HT1080 (cell line): ENCODE measurements at regions not wholly inside any gene's neighbourhood (a gene's known extent, or its start where the extent isn't known, plus 50 kb on each side); places are given as distances from the start of the nearest gene placed in this dataset.
"Not testable (repeated sequence)": the region's sequence is repeated elsewhere in the genome, so short reads cannot be mapped to it uniquely, and the experiment has no call there.

Experiments
- DNase-seq: peaks from one replicate; pipeline ENCODE4 v3.0.0-alpha.2; 2015; ENCODE audit warnings: low read depth

DNA sequence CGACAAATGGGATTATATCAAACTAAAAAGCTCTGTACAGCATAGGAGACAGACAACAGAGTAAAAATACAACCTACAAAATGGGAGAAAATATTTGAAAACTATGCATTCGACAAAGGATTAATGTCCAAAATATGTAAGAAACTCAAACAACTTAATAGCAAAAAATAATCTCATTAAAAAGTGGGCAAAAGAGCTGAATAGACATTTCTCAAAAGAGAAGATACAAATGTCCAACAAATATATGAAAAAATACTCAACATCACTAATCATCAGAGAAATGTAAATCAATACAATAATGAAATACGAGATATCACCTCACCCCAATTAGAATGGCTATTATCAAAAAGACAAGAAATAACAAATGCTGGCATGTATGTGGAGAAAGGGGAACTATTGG lies 272.9 kb downstream of the KLHL13 start:
- DNase-seq = no peak

DNA sequence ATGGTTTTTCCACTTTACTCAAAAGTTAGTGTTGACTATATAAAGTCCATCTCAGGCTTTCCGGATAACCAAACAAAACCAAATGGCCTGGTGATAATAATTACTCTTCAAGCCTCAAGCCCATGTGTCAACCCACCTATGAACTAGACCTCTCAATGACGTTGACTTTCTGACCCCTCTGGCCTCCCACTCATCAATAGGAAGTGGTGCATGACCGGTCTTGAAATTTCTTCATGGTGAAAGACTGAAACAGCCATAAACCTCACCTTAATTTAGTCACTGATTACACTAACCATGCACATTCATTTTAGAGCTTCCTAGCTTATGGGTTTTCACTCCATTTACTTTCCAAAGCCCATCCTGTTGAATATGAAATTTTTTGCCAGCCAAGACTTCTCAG lies 276.0 kb downstream of the KLHL13 start:
- DNase-seq = no peak

DNA sequence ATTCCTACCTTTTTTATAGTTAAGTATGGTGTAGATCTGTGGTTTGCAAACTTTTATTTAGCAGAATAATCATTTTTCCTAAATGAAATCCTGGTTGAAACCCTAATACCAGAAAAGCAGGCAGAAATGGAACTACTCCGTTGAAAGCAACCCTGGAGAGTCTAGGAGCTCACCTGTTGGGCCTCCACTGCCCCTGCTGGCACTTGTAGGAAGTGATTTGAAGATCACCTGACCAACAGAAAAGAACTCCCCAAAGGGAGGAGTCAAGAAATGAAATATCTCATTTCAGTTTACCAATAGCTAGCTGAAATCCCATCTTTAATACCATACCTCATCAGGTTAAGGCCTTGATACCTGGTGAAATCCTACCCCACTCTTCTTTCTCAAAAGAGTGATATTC lies 277.1 kb downstream of the KLHL13 start:
- DNase-seq = no peak

DNA sequence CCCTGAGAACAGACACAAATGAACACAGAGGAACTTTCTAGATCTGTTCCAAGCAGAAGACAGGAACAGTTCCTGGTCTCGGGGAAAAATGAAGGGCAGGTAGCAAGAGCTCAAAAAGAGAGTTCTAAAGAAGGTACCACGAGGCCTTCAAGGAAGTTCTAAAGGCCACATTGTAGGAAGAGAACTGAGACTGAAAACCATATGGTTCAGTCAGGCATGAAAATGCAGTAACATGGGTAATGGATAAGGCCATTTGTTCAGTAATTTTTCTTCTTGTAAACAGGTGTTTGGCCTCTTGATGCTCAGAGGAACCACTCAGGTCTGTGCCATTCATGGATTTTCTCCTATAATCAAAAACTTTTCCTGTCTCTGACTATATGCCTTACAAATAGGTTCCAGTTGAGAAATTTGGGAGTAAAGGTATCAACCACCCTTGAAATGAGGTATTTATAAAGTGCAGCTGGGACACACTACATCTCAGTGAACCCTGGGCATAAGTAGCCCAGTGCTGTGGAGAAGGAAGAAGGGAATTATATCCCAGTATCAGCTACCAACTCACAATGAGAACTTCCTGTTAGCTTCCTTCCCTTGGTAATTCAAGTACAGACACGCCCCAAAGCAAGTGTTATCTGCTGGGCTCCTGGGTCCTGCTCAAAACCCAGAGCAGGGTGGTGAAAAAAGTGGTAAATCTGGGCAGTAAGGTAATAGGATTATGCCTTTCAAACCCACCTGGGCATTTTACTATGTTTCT lies 277.9 kb downstream of the KLHL13 start:
- DNase-seq = no peak

DNA sequence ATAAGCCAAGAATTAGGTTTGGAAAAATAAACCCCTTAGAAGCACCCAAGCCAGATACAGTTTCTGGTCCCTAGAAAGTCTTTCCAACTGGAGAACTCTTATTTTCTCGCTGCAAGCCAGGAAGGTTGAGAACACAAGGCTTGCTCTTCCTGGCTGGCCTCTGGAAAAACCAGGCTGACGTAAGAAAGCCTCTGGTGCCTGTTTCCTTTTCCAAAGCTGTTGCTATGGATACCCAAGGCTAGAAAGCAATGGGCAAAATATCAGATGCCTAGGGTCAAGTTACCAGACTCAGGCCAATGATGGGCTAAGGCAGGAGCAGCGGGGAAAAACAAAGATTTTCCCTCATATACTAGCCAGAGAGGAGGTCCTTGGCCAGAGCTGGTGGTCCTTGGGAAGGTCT lies 281.6 kb downstream of the KLHL13 start:
- DNase-seq = peak; percentile 6

DNA sequence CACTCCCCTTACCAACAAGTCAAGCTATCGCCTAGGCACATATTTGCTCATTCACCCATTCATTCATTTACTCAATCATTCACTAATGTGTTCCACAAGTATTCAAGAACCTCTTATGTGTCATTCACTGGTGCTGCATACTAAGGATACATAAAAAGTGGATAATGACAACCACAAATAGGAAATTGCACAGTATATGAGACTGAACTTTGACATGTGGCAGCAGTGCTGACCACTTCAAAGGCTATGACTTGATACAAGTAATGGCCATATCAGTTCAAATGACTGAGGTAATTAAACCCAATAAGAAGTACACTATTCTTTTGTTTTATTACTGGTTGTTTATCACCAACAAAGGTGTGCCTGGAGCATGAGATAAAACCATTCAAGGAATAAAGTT lies 282.5 kb downstream of the KLHL13 start:
- DNase-seq = no peak

DNA sequence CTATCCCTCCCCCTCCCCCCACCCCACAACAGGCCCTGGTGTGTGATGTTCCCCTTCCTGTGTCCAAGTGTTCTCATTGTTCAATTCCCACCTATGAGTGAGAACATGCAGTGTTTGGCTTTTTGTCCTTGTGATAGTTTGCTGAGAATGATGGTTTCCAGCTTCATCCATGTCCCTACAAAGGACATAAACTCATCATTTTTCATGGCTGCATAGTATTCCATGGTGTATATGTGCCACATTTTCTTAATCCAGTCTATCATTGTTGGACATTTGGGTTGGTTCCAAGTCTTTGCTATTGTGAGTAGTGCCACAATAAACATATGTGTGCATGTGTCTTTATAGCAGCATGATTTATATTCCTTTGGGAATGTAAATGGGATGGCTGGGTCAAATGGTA lies 295.1 kb downstream of the KLHL13 start:
- not testable (repeated sequence) for DNase-seq

DNA sequence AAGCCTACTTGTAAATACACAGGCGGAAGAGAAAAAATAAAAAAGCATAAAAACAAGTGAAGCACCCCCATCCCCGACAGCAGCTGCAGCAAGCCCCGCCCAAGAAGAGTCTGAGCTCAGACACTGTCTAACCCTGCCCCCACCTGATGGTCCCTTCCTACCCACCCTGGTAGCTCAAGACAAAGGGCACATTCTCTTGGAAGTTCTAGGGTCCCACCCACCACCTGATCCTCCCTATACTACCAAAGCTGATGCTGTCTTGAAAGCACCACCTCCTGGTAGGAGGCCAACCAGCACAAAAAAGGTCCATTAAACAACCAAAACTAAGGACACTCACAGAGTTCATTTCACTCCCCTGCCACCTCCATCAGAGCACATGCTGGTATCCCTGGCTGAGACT lies 308.2 kb downstream of the KLHL13 start:
- DNase-seq = no peak

DNA sequence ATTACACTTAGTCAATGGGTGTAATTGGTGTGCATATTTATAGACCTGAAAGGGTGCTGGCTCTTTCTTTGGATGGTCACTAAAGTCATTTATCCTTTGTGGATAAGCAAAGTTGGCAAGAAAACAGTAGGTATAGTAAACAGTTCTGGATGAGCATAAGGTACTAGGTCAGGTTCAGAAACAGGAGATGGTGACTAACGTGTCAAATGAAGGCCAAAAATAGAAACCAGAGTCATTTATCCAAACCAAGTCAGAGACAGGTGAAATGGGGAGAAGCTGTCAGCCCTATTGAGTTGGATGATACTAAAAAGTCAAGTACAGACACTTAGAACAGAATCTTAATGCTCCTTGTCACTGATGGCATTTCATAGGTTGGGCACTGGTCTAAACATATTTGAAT lies 313.1 kb downstream of the KLHL13 start:
- DNase-seq = no peak

DNA sequence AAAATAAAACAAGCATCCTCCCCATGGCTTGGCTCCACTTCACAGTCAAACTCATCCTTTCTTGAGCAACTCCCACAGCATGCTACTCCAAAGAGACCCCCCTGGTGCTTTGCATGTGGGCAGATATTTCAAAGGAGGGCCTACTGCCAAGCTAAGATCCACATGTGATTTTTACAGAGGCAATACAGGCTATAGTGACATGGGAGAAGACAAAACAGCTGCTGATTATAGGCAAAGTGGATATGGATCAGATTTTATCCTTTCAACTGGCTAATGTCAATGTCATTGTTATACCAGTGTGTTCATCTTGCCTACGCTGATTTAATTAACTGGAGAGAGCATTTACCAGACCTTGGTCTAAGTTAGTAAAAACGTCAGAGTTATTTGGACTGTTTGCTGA lies 328.3 kb downstream of the KLHL13 start:
- no peak for DNase-seq

DNA sequence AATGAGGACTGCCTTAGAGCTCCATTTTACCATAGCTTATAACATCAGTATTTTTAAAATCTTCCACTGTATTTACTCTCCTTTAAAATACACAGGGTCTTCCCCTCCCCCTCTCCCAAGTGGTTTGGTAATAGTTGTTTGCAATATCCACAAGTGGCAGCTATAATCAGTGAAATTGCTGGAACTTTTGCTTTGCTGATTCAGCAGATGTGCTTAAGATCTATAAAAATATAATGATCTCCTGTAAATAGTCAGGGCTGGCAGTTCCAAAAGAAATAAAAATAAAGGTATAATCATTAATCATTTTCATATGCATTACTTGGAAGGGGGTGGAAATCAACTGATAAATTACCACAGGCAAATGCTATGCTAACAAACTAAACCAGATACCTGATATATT lies 345.2 kb downstream of the KLHL13 start:
- no peak for DNase-seq

DNA sequence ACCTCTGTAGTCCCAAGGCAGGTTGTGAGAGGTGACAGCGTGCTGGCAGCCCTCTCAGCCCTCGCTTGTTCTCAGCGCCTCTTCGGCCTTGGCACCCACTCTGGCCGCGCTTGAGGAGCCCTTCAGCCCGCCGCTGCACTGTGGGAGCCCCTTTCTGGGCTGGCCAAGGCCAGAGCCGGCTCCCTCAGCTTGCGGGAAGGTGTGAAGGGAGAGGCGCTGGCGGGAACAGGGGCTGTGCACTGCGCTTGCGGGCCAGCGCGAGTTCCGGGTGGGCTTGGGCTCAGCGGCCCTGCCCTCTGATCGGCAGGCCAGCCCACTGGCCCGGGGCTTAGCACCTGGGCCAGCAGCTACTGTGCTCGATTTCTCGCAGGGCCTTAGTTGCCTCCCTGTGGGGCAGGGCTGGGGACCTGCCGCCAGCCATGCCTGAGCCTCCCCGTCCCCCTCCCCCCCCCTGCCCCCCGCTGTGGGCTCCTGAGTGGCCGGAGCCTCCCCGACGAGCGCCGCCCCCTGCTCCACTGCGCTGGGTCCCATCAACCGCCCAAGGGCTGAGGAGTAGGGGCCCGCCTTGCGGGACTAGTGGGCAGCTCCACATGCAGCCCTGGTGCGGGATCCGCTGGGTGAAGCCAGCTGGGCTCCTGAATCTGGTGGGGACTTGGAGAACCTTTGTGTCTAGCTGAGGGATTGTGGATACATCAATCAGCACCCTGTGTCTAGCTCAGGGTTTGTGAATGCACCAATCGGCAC lies 347.6 kb downstream of the KLHL13 start:
- DNase-seq = no peak

DNA sequence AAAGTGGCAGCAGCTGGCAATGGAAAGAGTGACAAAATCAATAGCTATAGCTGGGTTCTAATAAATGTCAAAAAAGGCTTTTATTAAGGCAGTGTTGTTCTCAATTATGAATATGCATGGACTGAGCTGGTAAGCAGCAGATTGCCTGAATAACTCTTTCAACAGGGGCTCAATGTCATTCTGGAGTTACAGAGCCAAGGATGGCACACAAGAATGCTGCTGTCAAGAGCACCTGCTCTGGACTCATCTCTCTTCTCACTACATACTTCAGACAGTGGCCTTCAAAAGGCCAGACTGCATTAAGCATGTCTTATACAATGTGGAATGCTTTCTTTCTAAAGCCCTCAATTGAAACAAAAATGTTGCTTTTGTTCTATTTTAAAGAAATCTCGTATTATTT lies 351.4 kb downstream of the KLHL13 start:
- DNase-seq = no peak

DNA sequence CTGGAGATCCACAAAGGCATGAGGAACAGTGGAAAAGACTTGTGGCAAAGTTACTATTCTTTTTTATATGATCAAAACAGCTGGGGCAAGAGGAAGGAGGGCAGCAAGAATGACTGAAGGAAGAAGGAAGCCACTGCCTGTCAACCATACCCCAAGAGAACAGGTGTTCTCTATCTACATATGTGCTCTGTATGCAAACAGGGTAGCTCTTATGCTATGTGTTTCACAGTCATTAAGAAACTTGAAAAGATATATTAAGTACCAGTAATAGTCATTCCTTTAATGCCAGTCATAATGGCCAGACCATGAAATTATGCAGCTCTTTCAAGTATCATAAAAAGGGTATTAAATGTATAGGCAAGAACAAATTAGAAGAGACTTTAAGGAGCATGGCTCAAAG lies 363.9 kb downstream of the KLHL13 start:
- no peak for DNase-seq

DNA sequence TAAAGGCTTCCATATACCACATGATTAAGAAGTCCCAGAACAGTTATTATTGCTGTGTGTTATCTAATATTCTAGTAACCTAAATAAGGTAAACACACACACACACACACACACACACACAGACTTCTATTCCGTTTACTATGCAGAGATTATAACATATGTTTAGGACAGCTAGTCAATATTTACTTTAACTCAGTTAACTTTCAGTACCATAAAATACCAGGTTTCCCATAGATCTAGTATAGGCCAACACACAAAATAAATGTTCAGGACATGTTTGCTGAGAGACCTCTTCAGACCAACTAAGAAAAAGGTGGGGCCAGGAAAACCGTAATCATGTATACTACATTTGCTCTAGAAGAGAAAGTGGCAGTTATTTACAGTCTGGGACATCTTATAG lies 365.5 kb downstream of the KLHL13 start:
- no peak for DNase-seq

DNA sequence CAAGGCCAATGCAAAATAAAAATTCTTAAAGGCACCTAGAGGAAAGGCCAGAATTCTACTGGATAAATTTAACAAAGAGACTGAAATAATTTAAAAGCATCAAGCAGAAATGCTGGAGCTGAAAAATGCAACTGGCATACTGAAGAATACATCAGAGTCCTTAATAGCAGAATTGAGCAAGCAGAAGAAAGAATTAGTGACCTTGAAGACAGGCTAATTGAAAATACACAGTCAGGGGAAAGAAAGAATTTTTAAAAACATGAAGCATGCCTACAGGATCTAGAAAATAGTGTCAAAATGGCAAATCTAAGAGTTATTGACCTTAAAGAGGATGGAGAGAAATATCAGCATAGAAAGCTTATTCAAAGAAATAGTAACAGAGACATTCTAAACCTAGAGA lies 371.7 kb downstream of the KLHL13 start:
- DNase-seq = no peak

DNA sequence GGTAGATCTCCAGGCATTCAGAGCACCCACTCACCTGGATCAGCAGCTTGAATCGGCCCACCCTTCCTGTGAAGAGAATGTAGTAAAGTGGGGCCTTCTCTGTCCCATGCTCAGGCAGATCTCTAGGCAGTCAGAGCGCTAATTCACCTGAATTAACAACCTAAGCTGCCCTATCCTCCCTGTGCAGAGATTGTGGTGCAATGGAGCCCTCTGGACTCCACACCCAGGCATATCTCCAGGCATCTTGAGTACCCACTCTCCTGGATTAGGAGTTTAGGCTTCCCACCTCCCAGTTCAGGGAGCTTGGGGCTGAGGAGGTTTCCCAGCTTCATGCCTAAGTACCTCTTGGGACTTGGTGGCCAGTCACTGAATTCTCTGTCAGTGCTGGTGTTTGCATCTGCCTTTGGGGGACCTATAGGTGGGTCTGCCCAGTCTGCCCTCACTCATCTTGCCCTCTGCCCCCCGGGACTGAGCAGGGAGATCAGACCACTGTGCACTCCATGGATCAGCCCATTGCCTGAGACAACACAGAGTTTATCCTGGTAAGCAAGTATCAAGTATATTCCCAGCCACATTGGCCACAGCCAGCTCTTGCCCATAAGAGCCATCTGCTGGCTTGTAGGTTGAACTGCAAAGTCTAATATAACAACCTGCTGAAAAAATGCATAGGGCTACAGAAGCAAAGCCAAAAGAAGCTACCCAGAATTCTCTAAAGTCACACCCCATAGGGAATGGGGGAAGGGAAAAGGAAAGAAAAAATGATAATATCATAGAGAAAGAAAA lies 372.9 kb downstream of the KLHL13 start:
- no peak for DNase-seq

DNA sequence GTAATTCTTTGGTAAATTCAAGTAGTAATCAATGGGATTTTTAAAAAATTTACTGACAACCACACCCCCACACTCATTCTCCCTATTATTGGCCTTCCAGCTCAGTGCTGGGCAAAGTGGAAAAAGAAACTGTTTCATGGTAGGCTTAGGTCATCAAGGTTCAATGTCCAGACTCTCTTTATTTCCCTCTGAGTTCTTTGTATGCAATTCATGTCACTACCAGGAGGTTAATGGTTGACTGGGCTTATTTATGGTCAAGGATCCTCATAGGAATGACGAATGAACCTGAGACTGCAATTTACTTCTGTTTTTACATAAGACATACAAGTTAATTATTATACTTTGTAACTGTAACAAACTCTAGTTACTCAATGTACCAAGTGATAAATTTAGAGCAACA lies 403.2 kb downstream of the KLHL13 start:
- DNase-seq = no peak

DNA sequence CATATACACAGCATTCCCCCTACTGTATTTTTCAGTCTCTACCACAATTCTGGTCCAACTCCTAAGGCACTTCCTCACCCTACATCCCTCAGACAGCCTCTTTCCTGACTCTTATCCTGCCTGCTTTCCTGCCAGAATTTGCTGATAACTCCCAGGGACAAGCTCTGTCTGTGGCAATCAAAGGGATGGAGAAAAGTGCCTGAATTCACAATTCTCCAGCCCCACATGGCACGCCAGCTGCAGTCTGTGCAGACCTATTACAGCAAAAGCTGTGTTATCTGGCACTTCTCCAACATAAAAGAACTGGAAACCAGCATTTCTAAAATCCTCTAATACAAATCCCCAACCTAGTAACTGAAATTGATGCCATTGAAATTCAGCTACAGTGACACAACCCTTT lies 404.8 kb downstream of the KLHL13 start:
- no peak for DNase-seq

DNA sequence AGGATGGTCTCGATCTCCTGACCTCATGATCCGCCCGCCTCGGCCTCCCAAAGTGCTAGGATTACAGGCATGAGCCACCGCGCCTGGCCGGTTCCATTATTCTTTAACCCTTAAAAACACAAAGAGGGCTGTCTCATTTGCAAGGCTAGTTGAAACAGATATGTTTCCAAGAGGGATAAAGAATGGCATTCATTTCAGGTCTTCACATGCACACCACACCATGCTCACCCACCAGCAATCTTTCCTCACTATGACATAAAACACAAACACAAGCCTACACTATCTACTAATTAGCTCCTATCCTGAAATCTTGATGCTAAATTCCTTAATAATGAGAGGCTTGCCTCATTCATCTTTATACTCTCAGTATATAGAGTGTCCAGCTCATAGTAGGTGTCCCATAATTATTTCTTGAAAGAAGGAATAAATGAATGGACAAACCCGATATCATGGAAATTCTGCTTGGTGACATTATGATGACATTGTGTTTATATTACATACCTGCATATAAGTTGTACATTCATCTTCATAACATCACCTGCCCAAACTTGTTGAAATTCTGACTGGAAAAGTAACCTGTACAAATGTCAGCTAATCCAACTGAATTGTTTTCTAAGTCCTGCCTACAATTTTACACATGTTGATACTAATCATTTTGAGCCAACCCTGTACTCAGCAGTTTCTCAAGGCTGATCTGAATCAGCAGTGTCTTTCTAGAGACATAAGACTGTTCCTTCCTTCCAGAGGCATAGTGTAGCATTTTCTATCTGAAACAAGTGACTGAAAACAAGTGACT lies 408.5 kb downstream of the KLHL13 start:
- DNase-seq = no peak

DNA sequence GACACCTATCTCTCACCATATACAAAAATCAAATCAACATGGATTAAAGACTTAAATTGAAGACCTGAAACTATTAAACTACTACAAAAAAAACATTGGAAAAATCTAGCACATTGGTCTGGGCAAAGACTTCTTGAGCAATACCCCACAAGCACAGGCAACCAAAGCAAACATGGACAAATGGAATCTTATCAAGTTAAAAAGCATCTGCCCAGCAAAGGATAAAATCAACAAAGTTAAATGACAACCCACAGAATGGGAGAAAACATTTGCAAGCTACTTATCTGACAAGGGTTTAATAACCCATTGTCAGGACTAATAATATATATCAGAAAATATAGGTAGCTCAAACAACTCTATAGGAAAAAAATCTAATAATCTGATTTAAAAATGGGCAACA lies 415.6 kb downstream of the KLHL13 start:
- no peak for DNase-seq

DNA sequence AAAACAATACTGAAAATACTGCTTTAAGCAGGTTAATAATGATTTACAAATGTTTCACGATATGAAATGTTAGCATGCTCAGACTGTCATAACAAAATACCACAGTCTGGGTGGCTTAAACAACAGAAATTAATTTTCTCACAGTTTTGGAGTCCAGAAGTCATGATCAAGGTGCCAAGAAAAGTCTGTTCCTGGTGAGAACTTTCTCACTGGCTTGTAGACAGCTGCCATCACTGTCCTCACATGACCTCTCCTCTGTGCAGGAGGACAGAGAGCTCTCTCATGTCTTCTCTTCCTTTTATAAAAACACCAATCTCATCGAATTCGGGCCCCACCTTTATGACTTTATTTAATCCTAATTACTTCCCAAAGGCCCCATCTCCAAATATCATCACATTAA lies 426.7 kb downstream of the KLHL13 start:
- no peak for DNase-seq
